DMS53 treated with DMSO at 0.1 percent for 48 hours (cell line): ENCODE measurements at regions not wholly inside any gene's neighbourhood (a gene's known extent, or its start where the extent isn't known, plus 50 kb on each side); places are given as distances from the start of the nearest gene placed in this dataset.

Experiments
- DNase-seq: peaks from one replicate; lab custom pipeline; 2025; ENCODE audit not compliant: unreplicated experiment; lab: John Stamatoyannopoulos, UW

DNA sequence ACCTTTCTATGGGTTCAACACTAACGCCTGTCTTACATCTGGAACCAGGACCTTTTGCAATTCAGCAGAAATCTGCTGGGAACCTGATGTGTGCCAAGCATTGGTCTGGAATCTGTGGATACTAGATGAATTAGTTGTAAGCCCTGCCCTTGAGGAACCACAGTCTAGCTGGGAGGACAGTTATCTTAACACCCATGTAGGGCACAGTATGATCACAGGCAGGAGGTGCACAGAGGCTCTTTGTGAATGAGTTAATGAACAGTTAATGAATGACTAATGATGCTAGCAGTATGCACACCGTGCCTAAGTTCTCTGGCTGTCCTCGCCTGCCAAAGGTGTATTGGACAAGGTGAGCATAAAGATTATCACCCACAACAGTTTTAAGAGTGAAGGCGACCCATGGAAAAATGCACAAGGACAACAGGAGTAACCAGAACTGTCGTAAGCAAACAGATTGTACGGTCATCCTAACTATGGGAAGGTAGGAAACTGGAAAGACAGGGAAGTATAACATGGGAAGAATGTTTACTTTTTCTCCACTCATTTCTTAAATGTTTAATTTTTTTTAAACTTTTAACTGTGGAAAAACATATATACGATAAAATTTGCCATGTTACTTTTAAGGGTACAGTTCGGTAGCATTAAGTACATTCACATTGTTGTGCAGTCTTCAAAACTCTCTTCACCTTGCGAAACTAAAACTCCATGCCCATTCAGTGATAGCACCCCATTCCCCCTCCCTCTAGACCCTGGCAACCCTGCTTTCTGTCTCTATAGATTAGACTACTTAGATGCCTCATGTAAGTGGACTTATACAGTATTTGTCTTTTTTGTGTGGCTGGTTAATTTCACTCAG is 139.9 kb downstream of the CXCL12 start:
- no peak for DNase-seq

DNA sequence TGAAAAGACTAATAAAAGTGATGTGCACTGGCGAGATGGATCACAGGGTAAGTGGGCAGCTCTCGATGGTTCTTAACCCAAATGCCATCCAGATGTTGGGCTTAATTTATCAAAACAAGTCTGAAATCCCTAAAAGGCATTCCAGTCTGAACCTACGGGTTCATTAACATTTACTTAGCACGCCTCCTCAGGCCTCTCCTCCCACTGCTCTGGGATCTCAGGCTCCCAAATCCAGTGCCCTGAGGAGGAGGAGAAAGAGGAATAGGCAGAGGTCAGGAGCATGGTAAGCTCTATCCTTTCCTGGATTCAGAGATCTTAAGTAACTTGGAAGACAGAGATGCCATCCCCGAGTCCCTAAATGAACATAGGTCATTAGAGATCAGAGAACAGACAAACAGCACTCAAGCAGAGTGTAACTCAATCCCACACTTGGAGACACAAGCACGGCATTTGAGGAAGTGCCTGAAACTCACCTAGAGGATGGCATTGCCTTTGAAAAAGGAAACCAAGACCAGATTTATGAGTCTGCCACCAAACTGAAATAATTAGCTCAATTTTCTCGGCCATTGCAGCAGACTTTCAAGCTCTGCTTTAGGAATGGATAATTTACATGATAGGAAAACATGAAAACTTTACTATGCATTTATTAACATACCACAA is 140.9 kb downstream of the CXCL12 start:
- DNase-seq, result no peak

DNA sequence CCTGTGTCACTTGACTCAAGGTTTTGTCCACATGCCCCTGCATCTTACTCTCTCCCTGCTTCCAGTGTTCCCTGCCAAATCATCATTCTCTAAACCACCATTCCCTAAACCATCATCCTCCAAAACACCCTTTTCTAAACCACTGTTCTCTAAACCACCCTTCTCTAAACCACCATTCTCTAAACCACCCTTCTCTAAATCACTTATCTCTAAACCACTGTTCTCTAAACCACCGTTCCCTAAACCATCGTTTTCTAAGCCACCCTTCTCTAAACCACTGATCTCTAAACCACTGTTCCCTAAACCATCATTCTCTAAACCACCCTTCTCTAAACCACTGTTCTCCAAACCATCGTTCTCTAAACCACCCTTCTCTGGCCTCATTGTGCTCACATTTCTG is 142.1 kb downstream of the CXCL12 start:
- no peak for DNase-seq

DNA sequence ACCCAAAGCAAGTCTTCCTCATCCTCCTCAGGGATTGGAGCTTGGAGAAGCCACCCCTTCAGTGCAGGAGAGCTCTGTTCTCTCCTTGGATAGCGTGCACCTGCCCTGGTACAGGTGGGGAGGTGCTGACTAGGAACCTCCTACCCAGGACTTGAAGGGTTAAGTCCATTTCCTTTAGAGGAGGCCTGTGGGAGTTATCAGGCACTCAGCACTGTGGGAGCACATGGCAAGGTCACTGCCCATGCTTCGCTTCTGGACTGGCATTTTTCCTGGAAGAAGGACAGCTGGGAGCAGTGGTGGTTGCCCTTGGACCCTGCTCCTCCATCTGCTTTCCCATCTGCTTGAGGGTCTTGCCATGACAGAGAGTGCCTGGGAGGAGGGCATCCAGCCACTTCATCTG is 142.8 kb downstream of the CXCL12 start:
- no peak for DNase-seq

DNA sequence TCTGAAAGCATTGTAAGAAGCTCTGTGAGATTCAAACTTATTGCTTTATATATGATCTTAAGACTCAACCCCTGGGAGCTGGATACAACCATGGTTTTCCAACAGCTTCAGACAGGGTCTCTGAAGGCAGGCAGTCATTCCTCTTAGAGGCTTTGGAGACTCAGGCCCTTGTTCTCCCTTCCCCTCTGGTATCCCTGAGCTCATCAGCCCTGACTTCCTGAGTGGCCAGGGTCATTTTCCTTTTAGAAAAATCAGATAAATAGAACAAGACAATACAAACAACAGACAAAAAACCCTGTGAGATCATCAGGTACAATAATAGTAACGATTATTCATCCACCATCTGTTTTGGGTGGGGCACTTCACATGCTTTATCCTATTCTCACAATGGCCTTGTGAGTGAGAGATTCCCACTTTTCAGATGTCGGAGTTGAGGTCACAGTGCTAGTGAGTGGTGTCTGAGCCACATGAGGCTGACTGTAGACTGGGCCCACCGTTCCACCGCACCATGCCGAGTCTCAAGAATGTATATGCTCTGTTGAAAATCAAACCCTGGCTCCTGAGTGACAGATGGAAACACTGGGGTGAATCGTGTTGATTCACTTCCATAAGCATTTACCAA is 144.2 kb downstream of the CXCL12 start:
- DNase-seq, result no peak

DNA sequence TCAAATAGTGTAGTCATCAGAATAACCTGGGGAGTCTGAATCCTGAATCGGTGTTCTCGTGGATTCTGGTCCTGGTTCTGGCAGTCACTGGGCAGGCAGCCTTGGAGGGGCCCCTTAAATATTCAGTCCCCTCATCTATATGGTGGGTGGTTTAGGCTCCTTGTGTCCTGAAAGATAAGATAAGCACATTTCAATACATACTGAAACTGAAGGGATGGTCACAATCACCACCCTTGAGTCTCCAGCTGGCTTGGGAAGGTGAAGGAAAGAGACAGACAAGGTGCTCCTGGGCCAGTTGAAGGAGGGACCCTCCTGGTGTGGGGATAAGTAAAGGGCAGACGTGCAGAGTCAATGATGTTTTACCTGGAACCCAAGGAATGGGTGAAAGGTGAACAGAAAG is 146.7 kb downstream of the CXCL12 start:
- no peak for DNase-seq

DNA sequence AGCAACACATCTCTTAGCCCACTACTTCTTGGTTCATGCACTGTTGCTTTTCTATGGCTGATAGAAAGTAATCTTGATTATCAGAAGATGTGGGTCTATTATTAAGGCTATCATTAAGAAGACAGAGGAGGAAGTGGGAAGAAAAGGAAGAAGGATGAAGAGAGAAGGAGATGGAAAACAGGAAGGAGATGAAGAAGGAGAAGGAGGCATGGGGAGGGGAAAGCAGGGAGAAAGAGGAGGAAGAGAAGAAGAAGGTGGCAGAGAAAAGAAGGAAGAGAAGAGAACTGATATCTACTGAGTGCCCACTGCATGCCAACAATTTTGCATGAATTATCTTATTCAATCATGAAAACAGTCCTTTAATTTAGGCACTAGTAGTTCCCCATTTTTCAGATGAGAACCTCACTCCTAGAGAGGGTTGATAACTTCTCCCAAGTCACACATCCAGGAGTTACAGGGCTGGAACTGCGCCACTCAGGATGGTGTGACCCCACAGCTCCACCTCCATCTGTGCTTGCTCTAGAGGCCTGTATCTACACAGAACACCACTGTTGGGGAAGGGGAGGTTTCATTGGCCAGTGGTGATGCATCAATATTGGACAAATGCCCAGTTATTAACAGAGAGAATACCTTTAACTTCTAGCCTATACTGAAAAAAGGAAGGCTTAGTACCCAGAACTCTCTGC is 147.4 kb downstream of the CXCL12 start:
- no peak for DNase-seq

DNA sequence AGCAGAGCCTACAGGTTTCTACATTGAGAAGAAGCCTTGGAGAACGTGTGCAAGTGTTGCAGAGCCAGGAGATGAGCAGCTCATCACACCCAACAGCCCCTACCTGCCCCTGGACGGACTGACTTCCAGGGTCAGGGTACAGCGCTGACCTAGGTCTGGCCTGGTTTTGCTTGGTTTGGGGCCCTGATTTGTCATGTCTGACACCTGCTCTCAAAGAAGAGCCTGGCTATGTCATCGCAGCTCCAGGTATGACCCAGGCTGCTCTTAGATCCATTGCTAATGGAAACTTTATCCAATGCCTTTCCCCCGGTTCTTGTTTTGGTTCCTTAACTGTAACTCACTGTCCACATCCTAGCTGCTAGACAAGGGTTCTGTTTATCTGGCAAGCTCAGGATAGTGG is 149.5 kb downstream of the CXCL12 start:
- no peak for DNase-seq

DNA sequence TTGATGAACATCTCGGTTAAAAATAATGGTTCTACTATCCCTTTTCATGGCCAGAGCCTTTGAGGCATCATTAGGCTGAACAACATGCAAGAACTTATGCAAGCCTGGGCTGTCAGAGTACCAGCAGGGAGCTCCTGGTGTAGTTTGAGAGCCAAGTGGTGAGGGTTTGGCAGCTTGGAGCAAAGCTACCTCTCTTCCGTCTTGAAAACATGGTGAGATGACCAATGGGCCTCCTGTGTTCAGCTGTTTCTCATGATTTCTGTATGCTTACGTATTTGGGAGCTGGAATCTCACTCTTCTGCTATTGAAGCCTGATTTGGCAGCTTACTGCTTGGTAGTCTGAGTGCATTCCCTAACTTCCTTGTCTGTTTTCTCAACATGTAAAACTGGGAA is 150.4 kb downstream of the CXCL12 start:
- DNase-seq, result no peak

DNA sequence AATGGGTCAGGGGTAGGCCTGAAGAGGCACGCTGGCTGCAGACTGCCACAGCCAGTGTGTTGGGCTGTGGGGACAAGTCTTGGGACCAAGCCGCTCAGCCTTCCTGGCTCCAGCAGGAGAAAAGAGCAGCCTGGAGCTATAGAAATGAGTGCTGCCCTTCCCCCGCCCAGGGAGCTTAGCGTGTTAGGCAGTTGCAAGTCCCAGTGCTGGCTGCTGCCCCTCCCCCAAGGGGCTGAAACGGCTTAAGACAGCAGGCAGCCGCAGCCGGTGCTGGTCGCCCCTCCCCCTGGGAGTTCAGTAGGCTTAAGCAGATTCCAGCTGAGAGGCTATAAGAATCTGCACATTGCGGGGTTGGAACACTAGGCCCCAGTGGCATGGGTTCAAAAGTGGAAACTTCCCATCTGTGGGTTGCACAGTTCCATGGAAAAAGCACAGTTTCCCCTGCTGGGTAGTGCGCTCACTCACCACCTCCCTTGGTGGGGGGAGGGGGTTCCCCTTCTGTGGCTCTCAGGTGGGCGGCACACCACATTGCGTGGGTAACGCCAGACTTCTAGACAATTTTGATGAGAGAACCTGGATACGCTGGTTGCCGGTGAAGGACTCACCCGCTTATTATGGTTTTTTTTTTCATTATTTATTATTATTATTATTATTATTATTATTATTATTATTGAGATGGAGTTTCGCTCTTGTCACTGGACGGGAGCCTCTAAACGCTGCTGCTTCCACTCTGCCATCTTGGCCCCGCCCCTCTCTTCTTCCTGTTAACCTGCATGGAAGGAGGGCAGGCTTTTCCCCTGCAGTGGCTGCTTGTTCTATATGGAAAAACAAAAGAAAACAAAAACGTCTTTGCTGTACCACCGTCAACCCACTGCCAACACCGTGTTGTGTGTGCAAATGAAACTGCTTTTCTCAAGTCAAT is 151.1 kb downstream of the CXCL12 start:
- DNase-seq, result no peak

DNA sequence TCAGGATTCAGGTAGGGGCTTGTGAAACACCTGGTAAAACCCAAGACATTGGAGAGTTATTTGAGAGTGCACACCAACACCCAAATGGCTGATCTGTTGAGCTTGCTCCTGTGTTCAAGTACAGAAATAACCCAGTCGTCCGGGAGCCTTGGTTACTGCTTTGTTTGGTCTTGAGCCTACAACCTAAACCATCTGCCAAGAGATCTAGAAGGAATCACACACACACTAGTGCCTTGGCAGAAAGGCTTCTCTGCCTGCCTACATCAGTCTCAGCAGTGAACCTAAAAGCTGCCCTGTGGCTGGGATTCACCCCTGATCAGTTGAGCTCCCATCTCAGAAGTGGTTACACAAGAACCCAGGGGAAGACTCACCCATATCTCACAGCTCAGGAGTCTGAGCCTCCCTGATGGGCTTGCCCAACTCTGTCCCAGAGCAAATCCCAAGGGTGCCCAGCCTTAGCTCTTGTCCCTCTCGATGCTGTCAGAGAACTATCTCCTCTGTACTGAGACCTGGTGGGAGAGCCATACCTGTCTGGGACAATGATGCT is 167.6 kb downstream of the CXCL12 start:
- no peak for DNase-seq

DNA sequence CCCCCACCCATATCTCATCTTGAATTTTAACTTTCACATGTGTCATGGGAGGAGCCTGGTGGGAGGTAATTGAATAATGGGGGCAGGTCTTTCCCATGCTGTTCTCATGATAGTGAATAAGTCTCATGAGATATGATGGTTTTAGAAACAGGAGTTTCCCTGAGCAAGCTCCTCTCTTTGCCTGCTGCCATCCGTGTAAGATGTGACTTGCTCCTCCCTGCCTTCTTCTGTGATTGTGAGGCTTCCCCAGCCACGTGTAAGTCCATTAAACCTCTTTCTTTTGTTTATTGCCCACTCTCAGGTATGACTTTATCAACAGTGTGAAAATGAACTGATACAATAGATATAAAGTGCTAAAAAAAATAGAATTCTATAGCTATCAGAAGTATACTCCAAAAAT is 168.8 kb downstream of the CXCL12 start:
- no peak for DNase-seq

DNA sequence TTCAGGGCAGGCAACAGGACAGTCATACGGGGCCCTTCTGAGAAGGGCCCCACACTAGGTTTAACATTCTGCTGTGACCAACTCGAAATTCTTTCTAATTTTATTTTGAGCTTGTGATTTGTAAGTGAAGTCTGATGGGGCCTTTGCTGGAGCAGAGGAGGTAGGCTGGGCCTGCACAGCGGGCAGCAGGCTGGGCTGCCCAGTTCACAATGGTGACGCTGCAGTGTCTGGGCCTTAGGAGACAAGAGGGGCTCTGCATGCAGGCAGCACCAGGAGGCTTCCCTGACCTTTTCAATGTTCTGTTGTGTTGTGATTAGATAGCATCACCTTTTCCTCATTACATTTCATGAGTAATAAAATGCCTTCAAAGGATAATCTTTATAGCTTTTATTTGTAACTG is 175.1 kb downstream of the CXCL12 start:
- no peak for DNase-seq

DNA sequence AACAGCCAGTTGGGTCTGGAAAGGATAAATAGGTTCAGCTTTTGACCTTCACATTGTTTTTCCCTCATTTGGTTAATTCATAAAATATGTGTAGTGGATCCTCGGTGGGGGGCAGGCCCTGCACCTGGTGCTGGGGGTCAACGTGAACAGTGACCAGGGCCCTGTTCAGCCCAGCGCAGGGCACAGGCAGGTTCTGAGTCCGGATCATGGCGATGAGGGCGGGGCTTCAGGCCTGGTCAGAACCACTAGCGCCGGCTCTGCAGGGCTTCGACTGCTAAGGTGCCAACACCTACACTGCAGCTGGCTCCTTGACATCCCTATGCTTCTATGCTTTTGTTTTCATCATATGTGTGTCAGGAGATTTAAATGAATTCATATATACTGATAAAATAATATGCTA is 177.7 kb downstream of the CXCL12 start:
- no peak for DNase-seq

DNA sequence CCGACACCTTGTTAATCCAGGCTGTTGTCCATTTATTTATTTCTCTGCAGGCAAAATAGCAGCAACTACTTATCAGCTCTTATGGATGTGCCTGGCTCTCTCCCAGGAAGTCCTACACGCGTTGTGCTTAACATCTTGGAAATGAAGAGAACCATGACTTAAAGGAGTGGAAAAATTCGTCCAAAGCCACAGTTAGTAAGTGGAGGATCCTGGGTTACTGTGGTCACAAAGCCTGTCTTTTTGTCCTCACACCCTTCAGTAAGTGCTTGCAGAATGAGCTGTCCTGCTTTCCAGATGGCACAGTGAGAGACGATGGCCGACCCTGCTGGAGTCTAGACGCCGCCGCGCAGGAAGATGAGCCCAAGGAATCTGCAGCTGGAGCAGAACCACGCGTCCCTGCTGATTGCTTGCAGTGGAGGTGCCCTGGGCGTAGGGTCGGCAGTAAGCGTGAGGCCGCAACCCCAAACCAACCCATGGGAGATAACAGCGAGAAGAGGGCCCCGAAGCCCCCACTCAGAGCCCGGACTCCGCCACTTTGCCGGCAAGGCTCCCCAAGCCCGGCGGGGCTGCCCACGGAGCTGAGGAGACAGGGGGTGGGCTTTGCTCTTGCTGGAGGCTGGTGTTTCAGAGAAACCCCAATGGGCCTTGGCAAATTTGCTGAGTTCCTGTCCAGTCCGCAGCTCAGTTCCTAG is 178.6 kb downstream of the CXCL12 start:
- DNase-seq, result no peak

DNA sequence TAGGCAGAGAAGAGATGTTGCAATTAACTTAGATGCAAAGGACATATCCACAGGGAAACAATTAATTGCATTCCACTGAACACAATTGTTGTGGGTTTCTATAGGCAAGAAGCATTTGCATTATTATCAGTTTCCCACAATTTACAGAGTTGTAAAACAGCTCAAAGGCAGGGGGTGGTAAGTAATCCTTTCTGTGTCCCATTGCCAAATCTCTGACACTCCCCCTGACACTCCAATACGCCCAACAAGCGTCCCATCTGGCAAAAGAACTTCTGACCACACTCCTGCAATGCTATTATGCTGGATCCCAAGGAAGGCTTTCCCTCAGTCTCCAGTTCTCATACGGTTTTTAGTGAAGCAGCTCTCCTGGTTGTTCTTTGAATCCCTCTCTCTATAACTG is 179.8 kb downstream of the CXCL12 start:
- no peak for DNase-seq

DNA sequence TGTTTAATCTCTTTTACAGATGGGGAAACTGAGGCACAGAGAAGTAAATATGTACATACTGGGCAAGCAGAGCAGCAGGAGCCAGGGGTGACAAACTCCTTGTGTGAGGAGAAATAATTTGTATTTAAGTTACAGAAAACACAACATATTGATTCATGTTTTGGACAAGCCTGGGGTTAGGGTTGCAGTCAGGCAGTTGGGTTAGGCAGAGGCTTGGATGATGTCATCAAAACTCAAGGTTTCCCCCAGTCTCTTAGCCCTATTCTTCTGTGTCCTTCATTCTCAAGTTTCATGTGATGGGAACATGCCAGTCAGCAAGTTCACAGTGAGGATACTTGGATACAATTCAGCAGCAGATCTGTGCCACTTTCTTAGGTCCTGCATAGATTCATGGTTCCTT is 181.4 kb downstream of the CXCL12 start:
- DNase-seq, result no peak

DNA sequence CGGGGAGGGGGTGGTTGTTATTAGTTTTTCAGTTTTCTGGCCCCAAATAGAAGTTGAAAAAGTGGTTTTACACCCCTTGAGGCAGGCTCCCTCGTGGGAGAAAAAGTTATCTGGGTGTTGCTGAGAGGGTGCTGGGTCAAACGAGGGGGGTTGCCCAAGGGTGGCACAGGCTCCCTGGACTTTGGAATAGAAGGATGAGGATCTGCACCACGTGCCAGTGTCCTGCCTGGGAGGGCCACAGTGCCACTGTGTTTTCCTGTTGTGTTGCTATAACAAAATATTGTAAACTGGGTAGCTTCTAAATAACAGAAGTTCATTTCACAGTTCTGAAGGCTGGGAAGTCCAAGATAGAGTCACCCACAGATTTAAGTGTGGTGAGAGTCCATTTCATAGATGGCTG is 181.9 kb downstream of the CXCL12 start:
- no peak for DNase-seq

DNA sequence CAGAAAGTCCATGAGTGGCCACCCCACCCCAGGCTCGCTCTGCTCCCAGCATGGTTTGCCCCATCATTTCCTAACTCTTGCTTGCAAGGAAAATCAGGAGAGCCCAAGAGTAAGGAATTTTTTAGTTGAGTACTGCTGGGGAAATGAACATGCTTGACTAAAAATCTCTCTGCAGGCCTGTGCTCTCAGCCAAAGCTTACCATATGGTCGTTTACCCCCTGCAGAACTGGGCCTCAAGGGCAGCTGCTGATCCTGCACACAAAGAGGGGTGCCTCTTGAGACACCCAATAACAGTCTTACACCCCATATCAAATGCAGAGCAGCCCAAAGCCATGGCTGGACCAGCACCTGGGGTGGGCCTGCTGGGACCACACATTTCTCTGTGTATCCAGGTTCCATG is 183.2 kb downstream of the CXCL12 start:
- DNase-seq, result no peak

DNA sequence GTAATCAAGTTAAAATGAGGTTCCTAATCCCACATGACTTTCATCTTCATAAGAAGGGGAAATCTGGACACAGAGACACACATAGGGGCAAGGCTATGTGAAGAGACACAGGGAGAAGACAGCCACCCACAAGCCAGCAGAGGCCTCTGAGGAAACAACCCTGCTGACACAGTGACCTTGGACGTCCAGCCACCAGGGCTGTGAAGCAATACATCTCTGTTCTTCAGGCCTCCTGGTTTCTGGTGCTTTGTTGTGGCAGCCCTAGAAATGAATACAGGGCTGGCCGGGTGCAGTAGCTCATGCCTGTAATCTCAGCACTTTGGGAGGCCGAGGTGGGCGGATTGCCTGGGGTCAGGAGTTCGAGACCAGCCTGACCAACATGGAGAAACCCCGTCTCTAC is 183.9 kb downstream of the CXCL12 start:
- DNase-seq, result no peak
